HCT116 (cell line): ENCODE measurements at regions not wholly inside any gene's neighbourhood (a gene's known extent, or its start where the extent isn't known, plus 50 kb on each side); places are given as distances from the start of the nearest gene placed in this dataset.

Experiments
- ATAC-seq: fragments of 200-7000 bp; cut with Tn5 transposase; 2 replicates; pipeline ENCODE4 v1.9.1; 2020; ENCODE audit warnings: mild to moderate bottlenecking, moderate library complexity
- BruUV-seq: library from RNA; stranded (reverse); fragments of 400-500 nt; replicated peaks from 2 replicates; lab custom pipeline; 2021; lab: Mats Ljungman, UMichigan
- CTCF ChIA-PET: fragments of 300-600 bp; sonication (Branson Sonifier 250); formaldehyde crosslinking; loops from one replicate; lab custom pipeline; 2021; ENCODE audit warnings: antibody characterized with exemption; lab: Charles Lee
- POLR2A ChIA-PET: fragments of 300-600, 350-600 bp; sonication (Branson Sonifier 250); formaldehyde crosslinking; loops from one replicate; lab custom pipeline; 2021; ENCODE audit warnings: antibody characterized with exemption; lab: Charles Lee
- RAD21 ChIA-PET, 2 experiments: fragments of 300-600 bp; sonication (Branson Sonifier 250); formaldehyde crosslinking; loops; one replicate each; lab custom pipeline; 2023; ENCODE audit warnings: low total read pairs in 2 of 2; ENCODE audit not compliant: uncharacterized antibody in 2 of 2, unreplicated experiment in 2 of 2, low non-redundant PET in 1 of 2; lab: Charles Lee
- DNase-seq: peaks from one replicate; pipeline ENCODE4 v3.0.0-alpha.2; 2010; ENCODE audit warnings: low read depth, low spot score
- H2AFZ ChIP-seq: fragments of 200-600 bp; shearing (Covaris generic), sonication (generic); 2 replicates; pipeline ENCODE4 v1.6.1; 2017; ENCODE audit warnings: low read depth, mixed run types, mixed read lengths, antibody characterized with exemption, low read length; ENCODE audit not compliant: poor library complexity, severe bottlenecking
- H3K27ac ChIP-seq: 2 replicates; pipeline ENCODE4 v1.5.1; 2012; ENCODE audit warnings: low read depth, low read length
- H3K27me3 ChIP-seq: fragments of 200-600 bp; sonication (generic); 2 replicates; pipeline ENCODE4 v1.6.1; 2016; ENCODE audit warnings: mixed run types, low read length, mixed read lengths; ENCODE audit not compliant: insufficient read depth
- H3K36me3 ChIP-seq, 2 experiments: fragments of 200-500 bp in 1 of 2; fragments of 200-600 bp in 1 of 2; sonication (Bioruptor generic) in 1 of 2; sonication (generic) in 1 of 2; 2 replicates each; pipeline versions ENCODE4 v1.5.1 to v1.6.1; 2014 to 2016; ENCODE audit warnings: low read length in 2 of 2, inconsistent platforms in 1 of 2, mixed read lengths in 1 of 2, mixed run types in 1 of 2; ENCODE audit not compliant: insufficient read depth in 2 of 2, control insufficient read depth in 1 of 2
- H3K4me1 ChIP-seq, 2 experiments: fragments of 200-600 bp in 1 of 2; sonication (generic) in 1 of 2; 2 replicates each; pipeline versions ENCODE4 v1.5.1 to v1.6.1; 2012 to 2017; ENCODE audit warnings: low read length in 2 of 2, inconsistent platforms in 1 of 2, mild to moderate bottlenecking in 1 of 2, mixed read lengths in 1 of 2, mixed run types in 1 of 2, moderate library complexity in 1 of 2; ENCODE audit not compliant: insufficient read depth in 2 of 2, control insufficient read depth in 1 of 2
- H3K4me2 ChIP-seq: fragments of 200-600 bp; sonication (generic); 2 replicates; pipeline ENCODE4 v1.6.1; 2017; ENCODE audit warnings: mixed run types, low read length, mixed read lengths
- H3K4me3 ChIP-seq, 2 experiments: fragments of 200-600 bp in 1 of 2; sonication (generic) in 1 of 2; replicated peaks in 1 of 2; 2 replicates each; pipeline ENCODE4 v1.5.1; 2011 to 2016; ENCODE audit warnings: low read length in 2 of 2, control low read depth in 1 of 2, low read depth in 1 of 2, mild to moderate bottlenecking in 1 of 2, mixed read lengths in 1 of 2, mixed run types in 1 of 2
- H3K79me2 ChIP-seq: fragments of 200-600 bp; sonication (generic); 2 replicates; pipeline ENCODE4 v1.6.1; 2017; ENCODE audit warnings: mild to moderate bottlenecking, mixed run types, low read length, moderate library complexity, mixed read lengths; ENCODE audit not compliant: insufficient read depth
- H3K9ac ChIP-seq: fragments of 200-600 bp; sonication (generic); 2 replicates; pipeline ENCODE4 v1.6.1; 2016; ENCODE audit warnings: low read length, mixed read lengths
- H3K9me2 ChIP-seq: fragments of 200-600 bp; sonication (generic), shearing (Covaris generic); 2 replicates; pipeline ENCODE4 v1.6.1; 2017; ENCODE audit warnings: mixed run types, mild to moderate bottlenecking, moderate library complexity; ENCODE audit not compliant: insufficient read depth
- H3K9me3 ChIP-seq, 2 experiments: fragments of 200-500 bp in 1 of 2; fragments of 200-600 bp in 1 of 2; sonication (Bioruptor generic) in 1 of 2; sonication (generic) in 1 of 2; 2 replicates each; pipeline ENCODE4 v1.6.1; 2014 to 2017; ENCODE audit warnings: low read length in 2 of 2, mixed read lengths in 2 of 2, inconsistent platforms in 1 of 2, low read depth in 1 of 2, mild to moderate bottlenecking in 1 of 2, mixed run types in 1 of 2, moderate library complexity in 1 of 2; ENCODE audit not compliant: control insufficient read depth in 1 of 2, insufficient read depth in 1 of 2
- H4K20me1 ChIP-seq: fragments of 200-600 bp; sonication (generic), shearing (Covaris generic); 2 replicates; pipeline ENCODE4 v1.6.1; 2017; ENCODE audit warnings: mixed run types, mild to moderate bottlenecking, moderate library complexity; ENCODE audit not compliant: insufficient read depth
- ELF1 ChIP-seq: IDR thresholded peaks from 2 replicates; pipeline ENCODE4 v1.6.1; 2012; ENCODE audit warnings: low read depth, borderline replicate concordance
- EZH2 ChIP-seq: fragments of 200-600 bp; sonication (generic); IDR thresholded peaks from 2 replicates; pipeline ENCODE4 v1.6.1; 2017; ENCODE audit warnings: antibody characterized with exemption, mixed run types
- EZH2phosphoT487 ChIP-seq: fragments of 200-600 bp; IDR thresholded peaks from 2 replicates; pipeline ENCODE4 v1.6.1; 2018; ENCODE audit warnings: antibody characterized with exemption, borderline replicate concordance
- FOSL1 ChIP-seq: IDR thresholded peaks from 2 replicates; pipeline ENCODE4 v1.6.1; 2012; ENCODE audit warnings: low read depth
- JUND ChIP-seq: IDR thresholded peaks from 2 replicates; pipeline ENCODE4 v1.6.1; 2012
- POLR2AphosphoS5 ChIP-seq: IDR thresholded peaks from 2 replicates; pipeline ENCODE4 v1.6.1; 2011; ENCODE audit warnings: mild to moderate bottlenecking, low read depth, low read length, moderate library complexity
- SIN3A ChIP-seq: IDR thresholded peaks from 2 replicates; pipeline ENCODE4 v1.6.1; 2012; ENCODE audit warnings: low read depth
- SP1 ChIP-seq: IDR thresholded peaks from 2 replicates; pipeline ENCODE4 v1.6.1; 2012; ENCODE audit warnings: low read depth
- SRF ChIP-seq: IDR thresholded peaks from 2 replicates; pipeline ENCODE4 v1.6.1; 2012; ENCODE audit warnings: low read depth
- TCF7L2 ChIP-seq: IDR thresholded peaks from 2 replicates; pipeline ENCODE4 v1.7.0; 2011; ENCODE audit warnings: borderline replicate concordance, inconsistent platforms; ENCODE audit not compliant: insufficient read depth, insufficient read length; ENCODE audit errors: extremely low read depth
- ZFX ChIP-seq: fragments of 450-650 bp; IDR thresholded peaks from 2 replicates; pipeline ENCODE4 v1.6.1; 2017
- ZNF274 ChIP-seq: fragments of 200-500 bp; sonication (Bioruptor generic); IDR thresholded peaks from 2 replicates; pipeline ENCODE4 v1.6.1; 2014; ENCODE audit warnings: mild to moderate bottlenecking, low read depth, low read length, inconsistent platforms
- intact Hi-C: fragments of 100-400 bp; cut with micrococcal nuclease; formaldehyde crosslinking; loops from 2 replicates; pipeline ENCODE4 v1.10.0; 2022
- TF ChIP-seq, protein P1 (sequence below): IDR thresholded peaks from 2 replicates; pipeline ENCODE4 v1.6.1; 2012
- TF ChIP-seq, protein P2 (sequence below), 3 experiments: fragments of 200-600 bp in 1 of 3; sonication (generic) in 1 of 3; IDR thresholded peaks in 2 of 3; conservative IDR thresholded peaks in 1 of 3; 2 replicates each; pipeline ENCODE4 v1.5.1; 2012 to 2017; ENCODE audit warnings: low read depth in 2 of 3, low read length in 2 of 3, antibody characterized with exemption in 1 of 3, borderline replicate concordance in 1 of 3, control low read depth in 1 of 3, mild to moderate bottlenecking in 1 of 3, mixed read lengths in 1 of 3, mixed run types in 1 of 3, moderate library complexity in 1 of 3; ENCODE audit not compliant: insufficient read depth in 1 of 3

DNA sequence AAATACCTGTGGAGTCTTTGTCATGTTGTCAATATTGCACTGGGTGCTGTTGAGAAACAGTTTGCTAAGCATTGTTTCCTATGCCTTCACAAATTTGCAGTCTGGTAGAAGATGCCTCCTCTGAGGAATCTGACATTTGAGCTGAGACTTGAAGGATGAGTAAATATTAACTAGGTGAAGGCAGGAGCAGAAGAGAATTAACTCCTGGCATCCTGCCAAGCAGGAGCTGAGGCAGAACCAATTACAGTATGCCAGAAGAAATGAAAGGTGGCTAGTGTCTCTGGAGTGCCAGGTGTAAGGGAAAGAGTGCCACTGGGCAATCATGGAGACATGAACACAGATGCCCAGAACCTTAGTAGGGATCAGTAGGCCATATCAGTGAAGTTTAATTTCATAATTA, 1778.2 kb upstream of the PCDH10 start:
- ChIA-PET RAD21 (no interaction called here), POLR2A (no interaction called here), CTCF (no interaction called here)
- BruUV-seq, result no TSS peak
- ATAC-seq, result no peak
- Histone ChIP-seq H3K9me2 (no peaks in the 10 kb centered on the region), H3K4me2 (no peak overlapping the region), H3K4me3 (no peak overlapping the region), H2AFZ (no peak overlapping the region), H3K27ac (no peak overlapping the region), H3K36me3 (no peaks in the 10 kb centered on the region), H3K27me3 (no peaks in the 10 kb centered on the region), H3K4me1 (no peaks in the 10 kb centered on the region), H4K20me1 (no peaks in the 10 kb centered on the region), H3K9me3 (no peaks in the 10 kb centered on the region), H3K79me2 (no peaks in the 10 kb centered on the region), H3K9ac (no peak overlapping the region)
- no peak for DNase-seq
- intact Hi-C loops, result no loop called here
- TF ChIP-seq, protein P1, sequence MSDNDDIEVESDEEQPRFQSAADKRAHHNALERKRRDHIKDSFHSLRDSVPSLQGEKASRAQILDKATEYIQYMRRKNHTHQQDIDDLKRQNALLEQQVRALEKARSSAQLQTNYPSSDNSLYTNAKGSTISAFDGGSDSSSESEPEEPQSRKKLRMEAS, result no peak
- no peak for TF ChIP-seq SRF
- TF ChIP-seq ZNF274, result no peak
- TF ChIP-seq TCF7L2, result no peak
- TF ChIP-seq EZH2phosphoT487, result no peak
- no peak for TF ChIP-seq ELF1
- no peak for TF ChIP-seq ZFX
- TF ChIP-seq, protein P2, sequence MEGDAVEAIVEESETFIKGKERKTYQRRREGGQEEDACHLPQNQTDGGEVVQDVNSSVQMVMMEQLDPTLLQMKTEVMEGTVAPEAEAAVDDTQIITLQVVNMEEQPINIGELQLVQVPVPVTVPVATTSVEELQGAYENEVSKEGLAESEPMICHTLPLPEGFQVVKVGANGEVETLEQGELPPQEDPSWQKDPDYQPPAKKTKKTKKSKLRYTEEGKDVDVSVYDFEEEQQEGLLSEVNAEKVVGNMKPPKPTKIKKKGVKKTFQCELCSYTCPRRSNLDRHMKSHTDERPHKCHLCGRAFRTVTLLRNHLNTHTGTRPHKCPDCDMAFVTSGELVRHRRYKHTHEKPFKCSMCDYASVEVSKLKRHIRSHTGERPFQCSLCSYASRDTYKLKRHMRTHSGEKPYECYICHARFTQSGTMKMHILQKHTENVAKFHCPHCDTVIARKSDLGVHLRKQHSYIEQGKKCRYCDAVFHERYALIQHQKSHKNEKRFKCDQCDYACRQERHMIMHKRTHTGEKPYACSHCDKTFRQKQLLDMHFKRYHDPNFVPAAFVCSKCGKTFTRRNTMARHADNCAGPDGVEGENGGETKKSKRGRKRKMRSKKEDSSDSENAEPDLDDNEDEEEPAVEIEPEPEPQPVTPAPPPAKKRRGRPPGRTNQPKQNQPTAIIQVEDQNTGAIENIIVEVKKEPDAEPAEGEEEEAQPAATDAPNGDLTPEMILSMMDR (IDR thresholded peaks at IDR 0.05 in 2 of 3, conservative IDR thresholded peaks at IDR 0.05 in 1 of 3; ENCODE audit: borderline replicate concordance in 1 of 3, insufficient read depth in 1 of 3, low read depth in 2 of 3, low read length in 2 of 3), result no peak

DNA sequence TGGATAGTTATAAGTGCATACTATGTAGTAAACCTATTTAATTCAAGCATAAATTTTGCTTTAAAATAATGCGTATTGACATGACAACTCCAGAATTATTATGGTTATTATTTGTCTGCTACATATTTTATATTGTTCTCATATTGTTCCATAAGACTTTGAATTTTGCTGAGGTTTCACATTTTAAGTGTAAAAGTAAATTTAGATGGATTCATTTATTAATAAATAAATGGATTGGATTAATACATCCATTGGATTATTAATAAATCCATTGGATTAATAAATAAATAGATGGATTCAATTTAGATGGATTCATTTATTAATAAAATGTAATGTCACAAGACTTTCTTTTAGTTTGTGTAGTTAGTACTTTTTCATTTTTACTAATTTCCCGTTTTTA, 1768.0 kb upstream of the PCDH10 start:
- H3K27me3 ChIP-seq, result no peaks in the 10 kb centered on the region
- TF ChIP-seq JUND, result no peak
- no peak for TF ChIP-seq ZFX
- no peak for TF ChIP-seq TCF7L2
- no peak for TF ChIP-seq EZH2
- TF ChIP-seq, protein P1, result no peak
- no peak for TF ChIP-seq SP1
- TF ChIP-seq, protein P2 (IDR thresholded peaks at IDR 0.05 in 2 of 3, conservative IDR thresholded peaks at IDR 0.05 in 1 of 3; ENCODE audit: borderline replicate concordance in 1 of 3, insufficient read depth in 1 of 3, low read depth in 2 of 3, low read length in 2 of 3), result no peak
- TF ChIP-seq POLR2AphosphoS5, result no peak
- no peak for TF ChIP-seq FOSL1
- no peak for TF ChIP-seq SIN3A
- H3K4me3 ChIP-seq, result no peak overlapping the region
- no peak overlapping the region for H3K9ac ChIP-seq
- DNase-seq (no peak), ATAC-seq (no peak)
- ChIA-PET POLR2A (no interaction called here), CTCF (no interaction called here), RAD21 (no interaction called here)
- H3K9me2 ChIP-seq, result no peaks in the 10 kb centered on the region
- BruUV-seq, result no TSS peak
- H3K4me1 ChIP-seq, result no peaks in the 10 kb centered on the region
- H3K9me3 ChIP-seq, result no peaks in the 10 kb centered on the region
- no peaks in the 10 kb centered on the region for H3K36me3 ChIP-seq
- H3K27ac ChIP-seq, result no peak overlapping the region
- intact Hi-C loops, result no loop called here
- no peak overlapping the region for H3K4me2 ChIP-seq
- no peaks in the 10 kb centered on the region for H3K79me2 ChIP-seq
- H2AFZ ChIP-seq, result no peak overlapping the region
- H4K20me1 ChIP-seq, result no peaks in the 10 kb centered on the region
